HepG2 (cell line): ENCODE measurements at regions not wholly inside any gene's neighbourhood (a gene's known extent, or its start where the extent isn't known, plus 50 kb on each side); places are given as distances from the start of the nearest gene placed in this dataset.

Experiments used
- ATAC-seq: fragments of 200-7000 bp; cut with Tn5 transposase; 3 replicates; pipeline ENCODE4 v1.9.1; 2020; ENCODE audit warnings: mild to moderate bottlenecking, moderate library complexity
- BruUV-seq: library from RNA; stranded (reverse); fragments of 400-500 nt; replicated peaks from 2 replicates; lab custom pipeline; 2021; lab: Mats Ljungman, UMichigan
- CTCF ChIA-PET: fragments of 300-600 bp; formaldehyde crosslinking; extraction: SDS; loops from one replicate; lab custom pipeline; 2021; ENCODE audit warnings: low total read pairs, inconsistent platforms, low intra/inter-chr PET ratio; lab: Yijun Ruan, JAX
- POLR2A ChIA-PET: fragments of 350-600 bp; sonication (Branson Sonifier 250); formaldehyde crosslinking; loops from one replicate; lab custom pipeline; 2020; ENCODE audit warnings: antibody characterized with exemption, inconsistent platforms; lab: Yijun Ruan, JAX
- DNase-seq: peaks from one replicate; pipeline ENCODE4 v3.0.0-alpha.2; 2015; ENCODE audit warnings: low spot score
- FAIRE-seq: peaks from 3 replicates; lab custom pipeline; 2011; peaks lifted over from hg19 to GRCh38; lab: Jason Lieb, UNC
- H2AFZ ChIP-seq: one replicate; pipeline ENCODE4 v1.6.1; 2011; ENCODE audit warnings: low read length, inconsistent platforms
- H3K27ac ChIP-seq: fragments of 300-600 bp; 3 replicates; pipeline ENCODE4 v1.8.0; 2011; ENCODE audit warnings: mixed run types, mild to moderate bottlenecking, mixed read lengths, low read length, inconsistent platforms; ENCODE audit not compliant: insufficient read depth; ENCODE audit errors: extremely low read length
- H3K27me3 ChIP-seq, 2 experiments: fragments of 200-600 bp in 1 of 2; 2 replicates in 1 of 2; 3 replicates in 1 of 2; pipeline versions ENCODE4 v1.6.0 to v1.8.0; 2011; ENCODE audit warnings: low read length in 2 of 2, mild to moderate bottlenecking in 2 of 2, moderate library complexity in 2 of 2, inconsistent platforms in 1 of 2; ENCODE audit not compliant: insufficient read depth in 2 of 2, control insufficient read depth in 1 of 2
- H3K36me3 ChIP-seq, 2 experiments: fragments of 200-600 bp in 1 of 2; replicated peaks in 1 of 2; 2 replicates in 1 of 2; 3 replicates in 1 of 2; pipeline versions ENCODE4 v1.5.1 to v1.8.0; 2011; ENCODE audit warnings: low read length in 2 of 2, inconsistent platforms in 1 of 2; ENCODE audit not compliant: insufficient read depth in 2 of 2, control insufficient read depth in 1 of 2
- H3K4me1 ChIP-seq: 2 replicates; pipeline ENCODE4 v1.5.1; 2012; ENCODE audit warnings: low read length, inconsistent platforms; ENCODE audit not compliant: insufficient read depth
- H3K4me2 ChIP-seq: 2 replicates; pipeline ENCODE4 v1.6.0; 2011; ENCODE audit warnings: low read depth, low read length, inconsistent platforms
- H3K4me3 ChIP-seq, 3 experiments: fragments of 200-600 bp in 1 of 3; sonication (generic), shearing (Covaris generic) in 1 of 3; replicated peaks in 1 of 3; 2 replicates each; pipeline ENCODE4 v1.5.1; 2011 to 2016; ENCODE audit warnings: low read length in 3 of 3, inconsistent platforms in 2 of 3, low read depth in 2 of 3, mild to moderate bottlenecking in 2 of 3, control low read depth in 1 of 3, mixed read lengths in 1 of 3; ENCODE audit not compliant: insufficient read depth in 1 of 3
- H3K79me2 ChIP-seq: one replicate; pipeline ENCODE4 v1.6.1; 2011; ENCODE audit warnings: low read length, inconsistent platforms; ENCODE audit not compliant: insufficient read depth
- H3K9ac ChIP-seq: 2 replicates; pipeline ENCODE4 v1.6.0; 2011; ENCODE audit warnings: mild to moderate bottlenecking, low read depth, low read length, inconsistent platforms; ENCODE audit not compliant: insufficient read depth
- H3K9me3 ChIP-seq: 2 replicates; pipeline ENCODE4 v1.5.1; 2012; ENCODE audit warnings: mild to moderate bottlenecking, low read length
- H4K20me1 ChIP-seq: 2 replicates; pipeline ENCODE4 v1.6.0; 2011; ENCODE audit warnings: inconsistent platforms, mild to moderate bottlenecking, low read length, moderate library complexity; ENCODE audit not compliant: insufficient read depth
- ARNTL ChIP-seq: sonication (generic); formaldehyde crosslinking; IDR thresholded peaks from 2 replicates; pipeline ENCODE4 v1.4.0; 2020; ENCODE audit warnings: mild to moderate bottlenecking, missing genetic modification reagents
- GATAD2A ChIP-seq: IDR thresholded peaks from 2 replicates; pipeline ENCODE4 v1.6.1; 2016
- MTF1 ChIP-seq: sonication (generic); formaldehyde crosslinking; IDR thresholded peaks from 2 replicates; pipeline ENCODE4 v1.5.0; 2020; ENCODE audit warnings: missing genetic modification reagents
- NR2F2 ChIP-seq: IDR thresholded peaks from 2 replicates; pipeline ENCODE4 v1.6.1; 2012; ENCODE audit warnings: low read depth, inconsistent platforms, borderline replicate concordance
- POLR2AphosphoS2 ChIP-seq: IDR thresholded peaks from 2 replicates; pipeline ENCODE4 v1.6.1; 2011; ENCODE audit warnings: low read depth, low read length, improper control_type of control experiment
- ZNF33A ChIP-seq: sonication (generic); formaldehyde crosslinking; IDR thresholded peaks from 2 replicates; pipeline ENCODE4 v1.5.1; 2020; ENCODE audit warnings: missing genetic modification reagents, mild to moderate bottlenecking, moderate library complexity, borderline replicate concordance
- ZSCAN25 ChIP-seq: sonication (generic); formaldehyde crosslinking; IDR thresholded peaks from 2 replicates; pipeline ENCODE4 v1.8.0; 2022; ENCODE audit warnings: mild to moderate bottlenecking, missing genetic modification reagents
- WGBS: methylation state at CpG from one replicate; pipeline ENCODE4 v1.1.6; 2017; ENCODE audit warnings: low lambda C conversion rate; 5-methylcytosine and 5-hydroxymethylcytosine counted together
- in situ Hi-C: cut with HindIII; loops from 2 replicates; pipeline ENCODE4 v1.10.0; 2017; ENCODE audit warnings: low pct_unique_long_range_greater_than_20kb; ENCODE audit not compliant: extremely low pct_ligation_motif_present
- intact Hi-C: fragments of 100-400 bp; cut with micrococcal nuclease; formaldehyde crosslinking; loops from one replicate; pipeline ENCODE4 v1.10.0; 2022; ENCODE audit not compliant: unreplicated experiment
- TF ChIP-seq, protein P1 (sequence below), 2 experiments: sonication (generic) in 1 of 2; formaldehyde crosslinking in 1 of 2; IDR thresholded peaks; 2 replicates each; pipeline versions ENCODE4 v1.4.0 to v1.6.1; 2016 to 2020; ENCODE audit warnings: borderline replicate concordance in 1 of 2, low read depth in 1 of 2, mild to moderate bottlenecking in 1 of 2, missing genetic modification reagents in 1 of 2
- TF ChIP-seq, protein P2 (sequence below): IDR thresholded peaks from 2 replicates; pipeline ENCODE4 v1.6.1; 2016; ENCODE audit warnings: mild to moderate bottlenecking, missing biosample characterization, missing genetic modification reagents
- TF ChIP-seq, protein P3 (sequence below): sonication (generic); formaldehyde crosslinking; IDR thresholded peaks from 2 replicates; pipeline ENCODE4 v1.5.1; 2020; ENCODE audit warnings: missing genetic modification reagents, mild to moderate bottlenecking, borderline replicate concordance

DNA sequence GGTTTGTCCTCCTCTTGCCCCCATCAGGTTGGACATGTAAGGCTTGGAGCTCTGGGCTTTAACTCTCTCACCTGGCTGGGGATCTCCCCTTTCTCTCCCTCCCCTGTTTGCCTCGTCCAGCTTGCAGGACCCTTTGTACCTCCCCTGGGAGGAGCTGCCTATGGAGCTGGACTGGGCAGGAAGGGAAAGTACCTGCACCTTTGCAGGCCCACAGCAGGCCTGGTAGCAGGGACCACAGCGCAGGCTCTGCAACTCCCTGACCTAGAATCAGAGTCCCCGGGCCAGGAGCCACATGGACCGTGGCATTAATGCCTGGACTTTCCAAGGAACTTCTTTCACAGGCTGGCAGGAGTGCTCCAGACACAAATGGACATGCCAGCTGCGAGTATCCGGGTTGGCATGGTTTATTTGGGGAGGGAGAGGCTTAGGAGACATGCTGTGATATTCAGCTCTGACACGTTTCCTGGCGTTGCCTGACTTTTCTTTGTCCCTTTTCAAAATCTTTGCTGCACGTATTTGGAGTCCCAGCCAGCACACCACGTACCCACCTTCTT, 268.5 kb upstream of the EXOC2 start (continued):
- TF ChIP-seq, protein P1, sequence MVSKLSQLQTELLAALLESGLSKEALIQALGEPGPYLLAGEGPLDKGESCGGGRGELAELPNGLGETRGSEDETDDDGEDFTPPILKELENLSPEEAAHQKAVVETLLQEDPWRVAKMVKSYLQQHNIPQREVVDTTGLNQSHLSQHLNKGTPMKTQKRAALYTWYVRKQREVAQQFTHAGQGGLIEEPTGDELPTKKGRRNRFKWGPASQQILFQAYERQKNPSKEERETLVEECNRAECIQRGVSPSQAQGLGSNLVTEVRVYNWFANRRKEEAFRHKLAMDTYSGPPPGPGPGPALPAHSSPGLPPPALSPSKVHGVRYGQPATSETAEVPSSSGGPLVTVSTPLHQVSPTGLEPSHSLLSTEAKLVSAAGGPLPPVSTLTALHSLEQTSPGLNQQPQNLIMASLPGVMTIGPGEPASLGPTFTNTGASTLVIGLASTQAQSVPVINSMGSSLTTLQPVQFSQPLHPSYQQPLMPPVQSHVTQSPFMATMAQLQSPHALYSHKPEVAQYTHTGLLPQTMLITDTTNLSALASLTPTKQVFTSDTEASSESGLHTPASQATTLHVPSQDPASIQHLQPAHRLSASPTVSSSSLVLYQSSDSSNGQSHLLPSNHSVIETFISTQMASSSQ (IDR thresholded peaks at IDR 0.05; ENCODE audit: low read depth): no peak
- TF ChIP-seq, protein P1 (CRISPR knock-in tag; IDR thresholded peaks at IDR 0.05; ENCODE audit: borderline replicate concordance): no peak
- TF ChIP-seq ARNTL (CRISPR knock-in tag): no peak
- TF ChIP-seq MTF1: no peak
- TF ChIP-seq, protein P2, sequence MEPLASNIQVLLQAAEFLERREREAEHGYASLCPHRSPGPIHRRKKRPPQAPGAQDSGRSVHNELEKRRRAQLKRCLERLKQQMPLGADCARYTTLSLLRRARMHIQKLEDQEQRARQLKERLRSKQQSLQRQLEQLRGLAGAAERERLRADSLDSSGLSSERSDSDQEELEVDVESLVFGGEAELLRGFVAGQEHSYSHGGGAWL (CRISPR knock-in tag): no peak
- TF ChIP-seq ZSCAN25 (CRISPR knock-in tag): no peak
- TF ChIP-seq POLR2AphosphoS2: no peak

DNA sequence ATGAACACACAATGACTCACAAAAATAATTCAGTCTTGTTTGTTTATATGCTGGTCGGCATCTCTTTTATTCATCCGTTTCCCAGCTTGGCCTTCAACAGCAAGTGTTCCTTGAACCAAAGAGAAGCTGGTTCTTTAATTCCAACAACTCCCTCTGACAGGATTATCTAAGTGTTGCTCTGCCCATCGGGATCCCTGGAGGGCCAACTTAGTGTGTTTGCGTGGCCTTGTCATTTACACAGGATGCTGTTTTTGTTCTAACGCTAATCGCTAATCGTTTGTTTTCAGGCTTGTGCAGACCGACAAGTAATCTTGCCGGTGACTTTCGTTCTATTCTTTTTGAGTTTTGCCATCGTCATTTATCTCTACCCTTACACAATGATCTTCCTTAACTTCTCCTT, 267.4 kb upstream of the EXOC2 start:
- TF ChIP-seq GATAD2A (CRISPR knock-in tag): no peak
- TF ChIP-seq, protein P3, sequence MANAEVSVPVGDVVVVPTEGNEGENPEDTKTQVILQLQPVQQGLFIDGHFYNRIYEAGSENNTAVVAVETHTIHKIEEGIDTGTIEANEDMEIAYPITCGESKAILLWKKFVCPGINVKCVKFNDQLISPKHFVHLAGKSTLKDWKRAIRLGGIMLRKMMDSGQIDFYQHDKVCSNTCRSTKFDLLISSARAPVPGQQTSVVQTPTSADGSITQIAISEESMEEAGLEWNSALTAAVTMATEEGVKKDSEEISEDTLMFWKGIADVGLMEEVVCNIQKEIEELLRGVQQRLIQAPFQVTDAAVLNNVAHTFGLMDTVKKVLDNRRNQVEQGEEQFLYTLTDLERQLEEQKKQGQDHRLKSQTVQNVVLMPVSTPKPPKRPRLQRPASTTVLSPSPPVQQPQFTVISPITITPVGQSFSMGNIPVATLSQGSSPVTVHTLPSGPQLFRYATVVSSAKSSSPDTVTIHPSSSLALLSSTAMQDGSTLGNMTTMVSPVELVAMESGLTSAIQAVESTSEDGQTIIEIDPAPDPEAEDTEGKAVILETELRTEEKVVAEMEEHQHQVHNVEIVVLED (CRISPR knock-in tag): no peak
- TF ChIP-seq NR2F2: no peak
- TF ChIP-seq ZNF33A: no peak
- intact Hi-C loops: no loop called here
- Histone ChIP-seq H2AFZ (no peak overlapping the region), H3K9me3 (no peaks in the 10 kb centered on the region), H3K27ac (no peak overlapping the region), H3K27me3 (peaks cover 0 to 20% of the 10 kb centered on the region in 2 experiments; a peak in 2 of 5 replicates), H3K4me1 (peaks cover 14% of the 10 kb centered on the region; the same call in 1 of the 2 replicates), H4K20me1 (no peaks in the 10 kb centered on the region), H3K79me2 (no peaks in the 10 kb centered on the region), H3K36me3 (no peaks in the 10 kb centered on the region), H3K9ac (no peak overlapping the region), H3K4me2 (no peak overlapping the region), H3K4me3 (no peak overlapping the region)
- DNase-seq (no peak), ATAC-seq (no peak), FAIRE-seq (no peak)
- in situ Hi-C loops: no loop called here
- BruUV-seq: no TSS peak
- ChIA-PET CTCF (no interaction called here), POLR2A (no interaction called here)
- WGBS: 71% methylated on average over 11 of the region's 11 CpGs
